WI38 (cell line): ENCODE measurements at regions not wholly inside any gene's neighbourhood (a gene's known extent, or its start where the extent isn't known, plus 50 kb on each side); places are given as distances from the start of the nearest gene placed in this dataset.

Source experiments
- H3K4me3 ChIP-seq: 2 replicates; pipeline ENCODE4 v1.5.1; 2011; ENCODE audit warnings: low read depth, mild to moderate bottlenecking, control low read depth, low read length
- TF ChIP-seq, protein P1 (sequence below): IDR thresholded peaks from 2 replicates; pipeline ENCODE4 v1.5.1; 2012; ENCODE audit warnings: low read depth, mild to moderate bottlenecking, control low read depth, low read length

- H3K4me3 ChIP-seq = no peak overlapping the region
- TF ChIP-seq, protein P1, sequence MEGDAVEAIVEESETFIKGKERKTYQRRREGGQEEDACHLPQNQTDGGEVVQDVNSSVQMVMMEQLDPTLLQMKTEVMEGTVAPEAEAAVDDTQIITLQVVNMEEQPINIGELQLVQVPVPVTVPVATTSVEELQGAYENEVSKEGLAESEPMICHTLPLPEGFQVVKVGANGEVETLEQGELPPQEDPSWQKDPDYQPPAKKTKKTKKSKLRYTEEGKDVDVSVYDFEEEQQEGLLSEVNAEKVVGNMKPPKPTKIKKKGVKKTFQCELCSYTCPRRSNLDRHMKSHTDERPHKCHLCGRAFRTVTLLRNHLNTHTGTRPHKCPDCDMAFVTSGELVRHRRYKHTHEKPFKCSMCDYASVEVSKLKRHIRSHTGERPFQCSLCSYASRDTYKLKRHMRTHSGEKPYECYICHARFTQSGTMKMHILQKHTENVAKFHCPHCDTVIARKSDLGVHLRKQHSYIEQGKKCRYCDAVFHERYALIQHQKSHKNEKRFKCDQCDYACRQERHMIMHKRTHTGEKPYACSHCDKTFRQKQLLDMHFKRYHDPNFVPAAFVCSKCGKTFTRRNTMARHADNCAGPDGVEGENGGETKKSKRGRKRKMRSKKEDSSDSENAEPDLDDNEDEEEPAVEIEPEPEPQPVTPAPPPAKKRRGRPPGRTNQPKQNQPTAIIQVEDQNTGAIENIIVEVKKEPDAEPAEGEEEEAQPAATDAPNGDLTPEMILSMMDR = no peak
Measured at GRCh38 chr10:128498378-128498730, 372.1 kb upstream of the MKI67 start.

DNA sequence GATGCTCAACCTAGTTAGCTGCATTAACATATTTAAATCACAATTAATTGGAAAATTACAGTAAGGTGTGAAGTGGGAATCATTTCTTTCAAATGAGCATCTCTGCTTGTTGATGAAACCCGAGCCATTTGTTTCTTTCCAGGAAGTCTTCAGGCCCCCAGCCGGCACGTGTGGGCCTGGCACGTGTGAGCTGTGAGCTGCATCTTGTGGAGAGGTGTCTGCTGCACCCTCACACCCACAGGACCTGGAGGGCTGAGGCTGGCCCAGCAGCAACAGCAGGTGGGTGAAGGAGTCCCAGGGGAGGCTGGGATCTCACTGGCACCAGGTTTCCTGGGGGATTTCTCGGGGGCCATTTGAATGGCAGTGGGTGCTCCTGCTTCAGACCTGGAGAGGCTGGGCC lies 372.5 kb upstream of the MKI67 start:
- TF ChIP-seq, protein P1 = no peak
- no peak overlapping the region for H3K4me3 ChIP-seq

GRCh38 chr10:128499486-128499885 lies 373.3 kb upstream of the MKI67 start:
- no peak overlapping the region for H3K4me3 ChIP-seq
- TF ChIP-seq, protein P1 = no peak

GRCh38 chr10:128499956-128500355 lies 373.7 kb upstream of the MKI67 start:
- TF ChIP-seq, protein P1 = no peak
- H3K4me3 ChIP-seq = no peak overlapping the region

DNA sequence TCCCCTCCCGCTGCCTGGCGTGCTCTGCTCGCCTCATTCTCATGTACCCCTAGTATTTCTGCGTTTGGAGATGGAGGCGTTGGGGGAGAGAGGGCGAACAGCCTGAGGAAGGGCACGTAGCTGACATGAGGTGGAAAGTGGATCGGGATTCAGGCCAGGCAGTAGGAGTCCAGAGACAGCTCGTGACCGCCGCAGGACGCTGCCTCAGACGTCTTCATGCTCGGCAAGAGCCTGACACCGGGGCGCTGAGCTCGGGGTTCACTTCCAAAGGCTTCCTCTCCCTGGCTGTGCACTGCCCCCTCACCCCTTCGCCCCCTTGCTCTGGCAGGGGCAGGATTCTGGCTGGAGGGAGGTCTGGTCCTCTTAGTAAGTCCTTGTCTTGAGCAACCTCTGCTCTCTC lies 374.4 kb upstream of the MKI67 start:
- H3K4me3 ChIP-seq = no peak overlapping the region
- TF ChIP-seq, protein P1 = no peak

DNA sequence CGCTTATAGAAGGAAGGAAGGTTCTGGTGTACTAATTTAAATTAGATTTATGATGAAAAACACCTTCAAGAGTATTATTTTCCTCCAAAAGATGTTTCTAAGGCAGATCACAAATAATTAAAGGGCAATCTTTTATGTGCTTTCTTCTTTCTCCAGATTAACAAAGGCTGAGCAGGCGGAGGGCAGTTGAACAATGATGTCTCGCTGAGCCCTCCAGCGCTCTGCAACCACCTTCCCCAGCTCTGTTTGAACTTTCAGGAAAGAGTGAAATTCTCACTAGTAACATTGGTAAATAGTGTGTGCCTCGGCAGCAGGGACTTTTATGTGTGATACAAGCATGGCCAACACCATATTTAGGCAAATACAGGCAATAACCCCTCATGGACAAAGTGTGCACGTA lies 379.1 kb upstream of the MKI67 start:
- TF ChIP-seq, protein P1 = no peak
- H3K4me3 ChIP-seq = no peak overlapping the region

GRCh38 chr10:128506423-128506822 lies 380.2 kb upstream of the MKI67 start:
- TF ChIP-seq, protein P1 = no peak
- H3K4me3 ChIP-seq = no peak overlapping the region

- TF ChIP-seq, protein P1 = no peak
- no peak overlapping the region for H3K4me3 ChIP-seq
Measured at GRCh38 chr10:128507066-128507465, 380.8 kb upstream of the MKI67 start.
